CD8-positive, alpha-beta memory T cell (primary cell): ENCODE measurements at regions not wholly inside any gene's neighbourhood (a gene's known extent, or its start where the extent isn't known, plus 50 kb on each side); places are given as distances from the start of the nearest gene placed in this dataset.

Experiments
- CTCF ChIA-PET: fragments of 350-600 bp; sonication (Branson Sonifier 250); formaldehyde crosslinking; loops from one replicate; lab custom pipeline; 2021; ENCODE audit warnings: antibody characterized with exemption; lab: Charles Lee
- POLR2A ChIA-PET: fragments of 350-600 bp; sonication (Branson Sonifier 250); formaldehyde crosslinking; loops from one replicate; lab custom pipeline; 2021; ENCODE audit warnings: antibody characterized with exemption; lab: Charles Lee
- DNase-seq, 5 donors: peaks; one replicate each; pipeline versions ENCODE4 v3.0.0 to v3.0.0-alpha.2; 2020 to 2022; ENCODE audit warnings: mixed read lengths in 1 of 5
- H3K27ac ChIP-seq: one replicate; pipeline ENCODE4 v1.7.0; 2013; ENCODE audit warnings: low read depth, mild to moderate bottlenecking, low read length, moderate library complexity
- H3K27me3 ChIP-seq: 2 replicates; pipeline ENCODE4 v1.7.0; 2013; ENCODE audit warnings: low read length, mild to moderate bottlenecking; ENCODE audit not compliant: insufficient read depth, poor library complexity, severe bottlenecking
- H3K36me3 ChIP-seq: 2 replicates; pipeline ENCODE4 v1.7.0; 2013; ENCODE audit warnings: mild to moderate bottlenecking, low read length, moderate library complexity; ENCODE audit not compliant: insufficient read depth
- H3K4me1 ChIP-seq: 2 replicates; pipeline ENCODE4 v1.7.0; 2013; ENCODE audit warnings: mild to moderate bottlenecking, low read length, moderate library complexity; ENCODE audit not compliant: insufficient read depth
- H3K4me3 ChIP-seq: 2 replicates; pipeline ENCODE4 v1.7.0; 2013; ENCODE audit warnings: mild to moderate bottlenecking, low read length
- H3K9me3 ChIP-seq: 2 replicates; pipeline ENCODE4 v1.7.0; 2013; ENCODE audit warnings: mild to moderate bottlenecking, low read length
- H3K27ac Mint-ChIP-seq, 8 donors: one replicate each; pipeline ENCODE4 v1.8.0; 2020 to 2021; ENCODE audit warnings: mixed read lengths in 8 of 8, mild to moderate bottlenecking in 6 of 8, inconsistent platforms in 3 of 8, moderate library complexity in 3 of 8
- H3K27me3 Mint-ChIP-seq, 2 donors: one replicate each; pipeline ENCODE4 v1.8.0; 2020 to 2021; ENCODE audit warnings: mixed read lengths in 2 of 2, mild to moderate bottlenecking in 1 of 2, moderate library complexity in 1 of 2
- H3K36me3 Mint-ChIP-seq, 3 donors: one replicate each; pipeline ENCODE4 v1.8.0; 2020 to 2021; ENCODE audit warnings: mixed read lengths in 3 of 3, inconsistent platforms in 1 of 3, mild to moderate bottlenecking in 1 of 3
- H3K4me1 Mint-ChIP-seq, 3 donors: one replicate each; pipeline ENCODE4 v1.8.0; 2020 to 2021; ENCODE audit warnings: mixed read lengths in 3 of 3, inconsistent platforms in 1 of 3, mild to moderate bottlenecking in 1 of 3
- H3K4me3 Mint-ChIP-seq, 7 donors: one replicate each; pipeline ENCODE4 v1.8.0; 2020 to 2021; ENCODE audit warnings: mixed read lengths in 7 of 7, mild to moderate bottlenecking in 6 of 7, moderate library complexity in 4 of 7, inconsistent platforms in 2 of 7
- H3K9me3 Mint-ChIP-seq, 5 donors: one replicate each; pipeline ENCODE4 v1.8.0; 2020 to 2022; ENCODE audit warnings: mixed read lengths in 5 of 5, mild to moderate bottlenecking in 3 of 5, moderate library complexity in 2 of 5, inconsistent platforms in 1 of 5

GRCh38 chr9:29866556-29866955 lies 2293.3 kb upstream of the C9orf72 start:
- H3K27me3 ChIP-seq, result no peaks in the 10 kb centered on the region
- ChIA-PET POLR2A (no interaction called here), CTCF (no interaction called here)
- H3K27me3 Mint-ChIP-seq, result peaks cover 0 to 2% of the 10 kb centered on the region in 2 donors
- no peak overlapping the region for H3K27ac Mint-ChIP-seq
- no peaks in the 10 kb centered on the region for H3K4me1 ChIP-seq
- no peaks in the 10 kb centered on the region for H3K4me1 Mint-ChIP-seq
- H3K36me3 ChIP-seq, result no peaks in the 10 kb centered on the region
- no peak for DNase-seq
- H3K4me3 ChIP-seq, result no peak overlapping the region
- H3K9me3 ChIP-seq, result no peaks in the 10 kb centered on the region
- H3K27ac ChIP-seq, result no peak overlapping the region
- H3K9me3 Mint-ChIP-seq, result peaks cover 0 to 10% (median 5%) of the 10 kb centered on the region in 5 donors
- no peak overlapping the region for H3K4me3 Mint-ChIP-seq
- no peaks in the 10 kb centered on the region for H3K36me3 Mint-ChIP-seq

GRCh38 chr9:29873579-29873978 lies 2300.3 kb upstream of the C9orf72 start:
- H3K4me1 ChIP-seq, result no peaks in the 10 kb centered on the region
- DNase-seq, result no peak
- Mint-ChIP-seq H3K4me3 (no peak overlapping the region), H3K9me3 (peaks cover 0 to 5% (median 5%) of the 10 kb centered on the region in 5 donors), H3K27ac (no peak overlapping the region), H3K27me3 (no peaks in the 10 kb centered on the region), H3K36me3 (no peaks in the 10 kb centered on the region), H3K4me1 (no peaks in the 10 kb centered on the region)
- POLR2A ChIA-PET, result no interaction called here
- H3K4me3 ChIP-seq, result no peak overlapping the region
- H3K9me3 ChIP-seq, result no peaks in the 10 kb centered on the region
- CTCF ChIA-PET, result no interaction called here
- H3K27ac ChIP-seq, result no peak overlapping the region
- no peaks in the 10 kb centered on the region for H3K27me3 ChIP-seq
- H3K36me3 ChIP-seq, result no peaks in the 10 kb centered on the region

GRCh38 chr9:29875547-29875946 lies 2302.3 kb upstream of the C9orf72 start:
- H3K27me3 Mint-ChIP-seq, result no peaks in the 10 kb centered on the region
- Histone ChIP-seq H3K4me3 (no peak overlapping the region), H3K36me3 (no peaks in the 10 kb centered on the region), H3K27ac (no peak overlapping the region), H3K27me3 (no peaks in the 10 kb centered on the region), H3K4me1 (no peaks in the 10 kb centered on the region), H3K9me3 (no peaks in the 10 kb centered on the region)
- H3K27ac Mint-ChIP-seq, result no peak overlapping the region
- no peaks in the 10 kb centered on the region for H3K4me1 Mint-ChIP-seq
- DNase-seq, result no peak
- no peak overlapping the region for H3K4me3 Mint-ChIP-seq
- CTCF ChIA-PET, result no interaction called here
- POLR2A ChIA-PET, result no interaction called here
- H3K36me3 Mint-ChIP-seq, result no peaks in the 10 kb centered on the region
- peaks cover 0 to 7% (median 5%) of the 10 kb centered on the region in 5 donors for H3K9me3 Mint-ChIP-seq

- Histone ChIP-seq H3K27ac (no peak overlapping the region), H3K4me3 (no peak overlapping the region), H3K36me3 (no peaks in the 10 kb centered on the region), H3K27me3 (no peaks in the 10 kb centered on the region), H3K4me1 (no peaks in the 10 kb centered on the region), H3K9me3 (no peaks in the 10 kb centered on the region)
- no peak overlapping the region for H3K4me3 Mint-ChIP-seq
- no peaks in the 10 kb centered on the region for H3K36me3 Mint-ChIP-seq
- H3K9me3 Mint-ChIP-seq, result peaks cover 3 to 19% (median 5%) of the 10 kb centered on the region in 5 donors
- H3K27ac Mint-ChIP-seq, result no peak overlapping the region
- H3K27me3 Mint-ChIP-seq, result no peaks in the 10 kb centered on the region
- ChIA-PET CTCF (no interaction called here), POLR2A (no interaction called here)
- no peak for DNase-seq
- no peaks in the 10 kb centered on the region for H3K4me1 Mint-ChIP-seq
These were observed 2309.5 kb upstream of the C9orf72 start for GRCh38 chr9:29882767-29883166.

GRCh38 chr9:29906065-29906464 lies 2332.8 kb upstream of the C9orf72 start:
- Mint-ChIP-seq H3K36me3 (no peaks in the 10 kb centered on the region), H3K9me3 (peaks cover 0 to 15% (median 3%) of the 10 kb centered on the region in 5 donors), H3K27me3 (no peaks in the 10 kb centered on the region), H3K4me1 (no peaks in the 10 kb centered on the region), H3K4me3 (no peak overlapping the region), H3K27ac (no peak overlapping the region)
- Histone ChIP-seq H3K36me3 (no peaks in the 10 kb centered on the region), H3K9me3 (no peaks in the 10 kb centered on the region), H3K27me3 (no peaks in the 10 kb centered on the region), H3K4me1 (no peaks in the 10 kb centered on the region), H3K27ac (no peak overlapping the region), H3K4me3 (no peak overlapping the region)
- CTCF ChIA-PET, result no interaction called here
- DNase-seq, result no peak
- POLR2A ChIA-PET, result no interaction called here

- H3K4me3 ChIP-seq, result no peak overlapping the region
- H3K4me1 Mint-ChIP-seq, result no peaks in the 10 kb centered on the region
- no peaks in the 10 kb centered on the region for H3K9me3 ChIP-seq
- DNase-seq, result no peak
- H3K36me3 Mint-ChIP-seq, result no peaks in the 10 kb centered on the region
- ChIA-PET POLR2A (no interaction called here), CTCF (no interaction called here)
- H3K4me3 Mint-ChIP-seq, result no peak overlapping the region
- no peak overlapping the region for H3K27ac Mint-ChIP-seq
- H3K4me1 ChIP-seq, result no peaks in the 10 kb centered on the region
- H3K27me3 Mint-ChIP-seq, result no peaks in the 10 kb centered on the region
- H3K36me3 ChIP-seq, result no peaks in the 10 kb centered on the region
- H3K27ac ChIP-seq, result no peak overlapping the region
- H3K27me3 ChIP-seq, result no peaks in the 10 kb centered on the region
- peaks cover 0 to 12% (median 2%) of the 10 kb centered on the region in 5 donors for H3K9me3 Mint-ChIP-seq
These were observed 2354.8 kb upstream of the C9orf72 start for GRCh38 chr9:29928072-29928471.

GRCh38 chr9:29939559-29939958 lies 2366.3 kb upstream of the C9orf72 start:
- H3K27me3 Mint-ChIP-seq, result no peaks in the 10 kb centered on the region
- H3K36me3 ChIP-seq, result no peaks in the 10 kb centered on the region
- no peak overlapping the region for H3K27ac Mint-ChIP-seq
- H3K27me3 ChIP-seq, result no peaks in the 10 kb centered on the region
- H3K4me3 ChIP-seq, result no peak overlapping the region
- no peaks in the 10 kb centered on the region for H3K9me3 ChIP-seq
- no peaks in the 10 kb centered on the region for H3K4me1 ChIP-seq
- no peak overlapping the region for H3K27ac ChIP-seq
- ChIA-PET CTCF (no interaction called here), POLR2A (no interaction called here)
- peaks cover 5 to 22% (median 15%) of the 10 kb centered on the region in 5 donors for H3K9me3 Mint-ChIP-seq
- no peaks in the 10 kb centered on the region for H3K36me3 Mint-ChIP-seq
- H3K4me1 Mint-ChIP-seq, result no peaks in the 10 kb centered on the region
- no peak for DNase-seq
- H3K4me3 Mint-ChIP-seq, result no peak overlapping the region

- H3K4me3 Mint-ChIP-seq, result no peak overlapping the region
- H3K9me3 Mint-ChIP-seq, result peaks cover 1 to 17% (median 5%) of the 10 kb centered on the region in 5 donors
- H3K27me3 Mint-ChIP-seq, result no peaks in the 10 kb centered on the region
These were observed 2371.7 kb upstream of the C9orf72 start for GRCh38 chr9:29945012-29945411.

GRCh38 chr9:29958469-29958868 lies 2385.2 kb upstream of the C9orf72 start:
- Histone ChIP-seq H3K27ac (no peak overlapping the region), H3K4me3 (no peak overlapping the region), H3K27me3 (no peaks in the 10 kb centered on the region), H3K4me1 (no peaks in the 10 kb centered on the region), H3K36me3 (no peaks in the 10 kb centered on the region), H3K9me3 (no peaks in the 10 kb centered on the region)
- no peak for DNase-seq
- no peaks in the 10 kb centered on the region for H3K4me1 Mint-ChIP-seq
- no peak overlapping the region for H3K27ac Mint-ChIP-seq
- CTCF ChIA-PET, result no interaction called here
- peaks cover 0 to 8% (median 0%) of the 10 kb centered on the region in 5 donors for H3K9me3 Mint-ChIP-seq
- no peaks in the 10 kb centered on the region for H3K27me3 Mint-ChIP-seq
- H3K4me3 Mint-ChIP-seq, result no peak overlapping the region
- POLR2A ChIA-PET, result no interaction called here
- H3K36me3 Mint-ChIP-seq, result no peaks in the 10 kb centered on the region

More at GRCh38 chr9:29945012-29945411, 2371.7 kb upstream of the C9orf72 start:
- H3K27ac ChIP-seq, result no peak overlapping the region
- CTCF ChIA-PET, result no interaction called here
- no peak overlapping the region for H3K4me3 ChIP-seq
- no peaks in the 10 kb centered on the region for H3K36me3 ChIP-seq
- H3K9me3 ChIP-seq, result no peaks in the 10 kb centered on the region
- H3K27me3 ChIP-seq, result no peaks in the 10 kb centered on the region
- DNase-seq, result no peak
- Mint-ChIP-seq H3K36me3 (no peaks in the 10 kb centered on the region), H3K4me1 (no peaks in the 10 kb centered on the region), H3K27ac (no peak overlapping the region)
- no peaks in the 10 kb centered on the region for H3K4me1 ChIP-seq
- POLR2A ChIA-PET, result no interaction called here
